OCI-M2 (cell line): ENCODE measurements at regions not wholly inside any gene's neighbourhood (a gene's known extent, or its start where the extent isn't known, plus 50 kb on each side); places are given as distances from the start of the nearest gene placed in this dataset.

Source experiments
- DNase-seq: peaks from one replicate; lab custom pipeline; 2025; ENCODE audit not compliant: unreplicated experiment; lab: John Stamatoyannopoulos, UW

- DNase-seq = no peak
Observed at GRCh38 chr6:91672201-91672600, 1085.3 kb upstream of the MAP3K7 start.

- no peak for DNase-seq
Observed at GRCh38 chr6:91669871-91670268, 1083.0 kb upstream of the MAP3K7 start.

GRCh38 chr6:91669154-91669870 is 1082.4 kb upstream of the MAP3K7 start:
- no peak for DNase-seq

GRCh38 chr6:91667596-91667995 is 1080.7 kb upstream of the MAP3K7 start:
- no peak for DNase-seq

GRCh38 chr6:91664327-91664959 is 1077.6 kb upstream of the MAP3K7 start:
- DNase-seq = no peak

- DNase-seq = no peak
Observed at GRCh38 chr6:91660893-91661292, 1074.0 kb upstream of the MAP3K7 start.

- no peak for DNase-seq
Observed at GRCh38 chr6:91659891-91660290, 1073.0 kb upstream of the MAP3K7 start.

- DNase-seq = no peak
Observed at GRCh38 chr6:91654793-91655192, 1067.9 kb upstream of the MAP3K7 start.

- no peak for DNase-seq
Observed at GRCh38 chr6:91654357-91654756, 1067.5 kb upstream of the MAP3K7 start.

GRCh38 chr6:91653895-91654294 is 1067.0 kb upstream of the MAP3K7 start:
- DNase-seq = no peak

- no peak for DNase-seq
Observed at GRCh38 chr6:91653076-91653723, 1066.3 kb upstream of the MAP3K7 start.

GRCh38 chr6:91646649-91647048 is 1059.8 kb upstream of the MAP3K7 start:
- DNase-seq = no peak

GRCh38 chr6:91645811-91646210 is 1058.9 kb upstream of the MAP3K7 start:
- no peak for DNase-seq

- DNase-seq = no peak
Observed at GRCh38 chr6:91637217-91637616, 1050.3 kb upstream of the MAP3K7 start.

GRCh38 chr6:91634791-91635190 is 1047.9 kb upstream of the MAP3K7 start:
- DNase-seq = no peak

- no peak for DNase-seq
Observed at GRCh38 chr6:91633374-91634111, 1046.7 kb upstream of the MAP3K7 start.

GRCh38 chr6:91632308-91632707 is 1045.4 kb upstream of the MAP3K7 start:
- no peak for DNase-seq

GRCh38 chr6:91631227-91631626 is 1044.4 kb upstream of the MAP3K7 start:
- DNase-seq = no peak

GRCh38 chr6:91626911-91627310 is 1040.0 kb upstream of the MAP3K7 start:
- DNase-seq = no peak

GRCh38 chr6:91613481-91613880 is 1026.6 kb upstream of the MAP3K7 start:
- no peak for DNase-seq

- no peak for DNase-seq
Observed at GRCh38 chr6:91611190-91611589, 1024.3 kb upstream of the MAP3K7 start.

GRCh38 chr6:91608428-91608827 is 1021.6 kb upstream of the MAP3K7 start:
- no peak for DNase-seq
